Activated B cell treated with CpG ODN at 0.5 μM for 24 hours (primary cell): ENCODE measurements at regions not wholly inside any gene's neighbourhood (a gene's known extent, or its start where the extent isn't known, plus 50 kb on each side); places are given as distances from the start of the nearest gene placed in this dataset.

ENCODE experiments used
- ATAC-seq: fragments of 200-7000 bp; cut with Tn5 transposase; one replicate; pipeline ENCODE4 v1.10.0; 2021; ENCODE audit warnings: low read depth, mild to moderate bottlenecking, moderate library complexity
- CTCF ChIA-PET: fragments of 350-600 bp; sonication (Branson Sonifier 250); formaldehyde crosslinking; loops from one replicate; lab custom pipeline; 2021; ENCODE audit warnings: antibody characterized with exemption; lab: Charles Lee
- POLR2A ChIA-PET: fragments of 350-600 bp; sonication (Branson Sonifier 250); formaldehyde crosslinking; loops from one replicate; lab custom pipeline; 2021; ENCODE audit warnings: antibody characterized with exemption; lab: Charles Lee
- DNase-seq: peaks from one replicate; pipeline ENCODE4 v3.0.0; 2022
- H3K27ac Mint-ChIP-seq: one replicate; pipeline ENCODE4 v1.8.0; 2020; ENCODE audit warnings: mixed read lengths
- H3K27me3 Mint-ChIP-seq: one replicate; pipeline ENCODE4 v1.8.0; 2021; ENCODE audit warnings: mixed read lengths
- H3K36me3 Mint-ChIP-seq: one replicate; pipeline ENCODE4 v1.8.0; 2021; ENCODE audit warnings: low read depth, mixed read lengths
- H3K4me1 Mint-ChIP-seq: one replicate; pipeline ENCODE4 v1.8.0; 2021; ENCODE audit warnings: mixed read lengths
- H3K4me3 Mint-ChIP-seq: one replicate; pipeline ENCODE4 v1.8.0; 2020; ENCODE audit warnings: mild to moderate bottlenecking, mixed read lengths
- H3K9me3 Mint-ChIP-seq: one replicate; pipeline ENCODE4 v1.8.0; 2020; ENCODE audit warnings: mixed read lengths
- CTCF ChIP-seq: fragments of 200-600 bp; IDR thresholded peaks from one replicate; pipeline ENCODE4 v1.8.0; 2022; ENCODE audit warnings: antibody characterized with exemption, mild to moderate bottlenecking
- intact Hi-C: fragments of 100-400 bp; cut with micrococcal nuclease; formaldehyde crosslinking; loops from one replicate; pipeline ENCODE4 v1.15.1; 2024

- no peak for TF ChIP-seq CTCF
- DNase-seq: no peak
- H3K27me3 Mint-ChIP-seq: peaks cover 12% of the 10 kb centered on the region
- H3K27ac Mint-ChIP-seq: no peak overlapping the region
- no peaks in the 10 kb centered on the region for H3K36me3 Mint-ChIP-seq
- no peaks in the 10 kb centered on the region for H3K9me3 Mint-ChIP-seq
- ATAC-seq: no peak
- no peaks in the 10 kb centered on the region for H3K4me1 Mint-ChIP-seq
- CTCF ChIA-PET: no interaction called here
- intact Hi-C loops: no loop called here
- POLR2A ChIA-PET: no interaction called here
- no peak overlapping the region for H3K4me3 Mint-ChIP-seq
These were observed 136.8 kb upstream of the FOXB1 start for GRCh38 chr15:59867086-59867855.

- ChIA-PET POLR2A (no interaction called here), CTCF (no interaction called here)
- H3K4me3 Mint-ChIP-seq: no peak overlapping the region
These were observed 137.5 kb upstream of the FOXB1 start for GRCh38 chr15:59866642-59867041.

GRCh38 chr15:59862191-59863155 is 141.6 kb upstream of the FOXB1 start:
- no peak for TF ChIP-seq CTCF
- H3K4me3 Mint-ChIP-seq: no peak overlapping the region
- no peak for DNase-seq
- CTCF ChIA-PET: no interaction called here
- no peak for ATAC-seq
- no peaks in the 10 kb centered on the region for H3K9me3 Mint-ChIP-seq
- H3K36me3 Mint-ChIP-seq: no peaks in the 10 kb centered on the region
- H3K27me3 Mint-ChIP-seq: peaks cover 12% of the 10 kb centered on the region
- H3K27ac Mint-ChIP-seq: no peak overlapping the region
- intact Hi-C loops: no loop called here
- H3K4me1 Mint-ChIP-seq: no peaks in the 10 kb centered on the region
- POLR2A ChIA-PET: no interaction called here

More at GRCh38 chr15:59866642-59867041, 137.5 kb upstream of the FOXB1 start:
- intact Hi-C loops: no loop called here
- no peak for TF ChIP-seq CTCF
- peaks cover 8% of the 10 kb centered on the region for H3K27me3 Mint-ChIP-seq
- DNase-seq: no peak
- H3K4me1 Mint-ChIP-seq: no peaks in the 10 kb centered on the region
- no peaks in the 10 kb centered on the region for H3K36me3 Mint-ChIP-seq
- no peak for ATAC-seq
- no peak overlapping the region for H3K27ac Mint-ChIP-seq
- H3K9me3 Mint-ChIP-seq: no peaks in the 10 kb centered on the region

- CTCF ChIA-PET: no interaction called here
- no peak overlapping the region for H3K4me3 Mint-ChIP-seq
These were observed 156.1 kb upstream of the FOXB1 start for GRCh38 chr15:59847968-59848367.

More at GRCh38 chr15:59847968-59848367, 156.1 kb upstream of the FOXB1 start:
- intact Hi-C loops: no loop called here
- no peak overlapping the region for H3K27ac Mint-ChIP-seq
- H3K4me1 Mint-ChIP-seq: no peaks in the 10 kb centered on the region
- peaks cover 6% of the 10 kb centered on the region for H3K27me3 Mint-ChIP-seq
- no peaks in the 10 kb centered on the region for H3K9me3 Mint-ChIP-seq
- no peaks in the 10 kb centered on the region for H3K36me3 Mint-ChIP-seq
- POLR2A ChIA-PET: no interaction called here
- ATAC-seq (no peak), DNase-seq (no peak)
- no peak for TF ChIP-seq CTCF
